ENCODE measurements at regions not wholly inside any gene's neighbourhood (a gene's known extent, or its start where the extent isn't known, plus 50 kb on each side); places are given as distances from the start of the nearest gene placed in this dataset.
A peak's percentile ranks its signal among the peaks of the same experiment; 100 is the strongest.

GRCh38 chr2:17303521-17303920, 214.7 kb downstream of the RAD51AP2 start:
- no peak for DNase-seq

GRCh38 chr2:17303054-17303453, 215.2 kb downstream of the RAD51AP2 start:
- DNase-seq = no peak

- DNase-seq = peak in 1 of 2 donors; percentile 20
These were observed 216.0 kb downstream of the RAD51AP2 start for GRCh38 chr2:17302281-17302680.

DNA sequence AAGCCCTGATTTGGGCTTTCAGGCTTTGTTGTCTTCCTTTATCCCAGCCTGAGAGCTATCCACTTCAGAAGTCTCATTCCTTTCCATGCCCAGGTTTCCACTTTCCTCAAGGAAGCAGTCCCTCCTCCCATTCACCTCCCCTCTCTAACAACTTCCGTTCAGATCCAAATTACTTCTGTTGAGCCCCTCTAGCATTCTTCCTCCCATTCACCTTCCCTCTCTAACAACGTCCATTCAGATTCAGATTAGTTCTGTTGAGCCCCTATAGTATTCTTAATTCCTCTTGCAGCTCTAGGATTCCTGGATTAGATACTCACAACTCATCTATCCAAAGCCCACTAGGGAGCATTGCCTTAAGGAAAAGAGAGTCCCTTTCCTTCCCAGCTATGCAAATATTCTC, 216.8 kb downstream of the RAD51AP2 start:
- DNase-seq = no peak

GRCh38 chr2:17299891-17300540, 218.2 kb downstream of the RAD51AP2 start:
- DNase-seq = no peak

DNA sequence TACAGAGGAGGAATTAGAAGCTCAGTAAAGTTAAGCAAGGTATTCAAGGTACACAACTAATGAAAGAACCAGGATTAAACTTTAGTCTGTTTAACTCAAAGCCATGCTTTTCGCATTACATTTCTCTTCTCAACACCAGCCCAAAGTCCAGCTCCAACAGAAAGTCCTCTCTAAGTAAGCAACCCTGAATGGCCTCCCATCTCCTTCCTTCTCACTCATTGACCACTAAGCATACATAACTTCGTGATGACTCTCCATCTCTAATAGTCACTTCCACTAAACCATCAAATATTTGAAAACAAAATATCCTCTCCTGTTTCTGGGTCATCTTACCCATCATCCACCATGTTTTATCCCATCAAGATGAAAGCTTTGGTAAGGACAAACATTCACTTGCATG, 219.8 kb downstream of the RAD51AP2 start:
- DNase-seq = no peak

DNA sequence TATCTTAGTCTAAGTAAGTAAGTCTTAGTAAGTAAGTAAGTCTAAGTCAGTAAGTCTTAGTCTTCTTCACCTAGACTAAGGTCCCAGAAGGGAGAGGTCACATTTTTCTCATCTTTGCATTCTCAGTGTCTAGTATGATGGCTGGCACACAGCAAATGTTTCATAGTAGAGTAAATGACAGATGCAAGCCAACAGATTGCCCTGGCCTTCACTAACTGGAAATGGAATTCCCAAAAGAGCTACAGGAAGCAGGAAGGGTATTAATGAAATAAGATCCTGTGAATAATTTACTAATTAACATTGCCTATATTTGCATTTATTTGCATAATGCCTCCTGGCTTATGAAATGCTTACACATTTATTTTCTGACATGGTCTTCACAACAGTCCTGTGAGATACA, 221.6 kb downstream of the RAD51AP2 start:
- no peak for DNase-seq

DNA sequence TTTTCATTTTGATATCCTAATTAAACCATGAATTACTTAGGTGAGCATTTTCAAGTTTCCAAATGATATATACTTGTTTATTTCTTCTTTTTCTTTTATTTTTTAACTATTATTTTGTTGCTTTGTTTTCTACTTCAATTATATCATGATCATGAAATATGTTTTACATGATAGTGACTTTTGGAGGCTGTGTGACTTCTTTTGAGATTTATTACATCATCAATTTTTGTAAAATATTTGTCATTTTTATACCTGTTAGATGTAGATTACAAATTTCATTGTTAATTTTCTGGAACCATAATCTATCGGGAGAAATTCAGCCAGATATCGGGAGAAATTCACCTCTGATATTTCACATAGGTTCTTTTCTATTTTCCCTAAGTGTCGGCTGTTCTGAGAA, 228.6 kb downstream of the RAD51AP2 start:
- no peak for DNase-seq

GRCh38 chr2:17287183-17287582, 231.1 kb downstream of the RAD51AP2 start:
- no peak for DNase-seq

- no peak for DNase-seq
These were observed 235.4 kb downstream of the RAD51AP2 start for GRCh38 chr2:17282826-17283225.

GRCh38 chr2:17282245-17282644, 236.0 kb downstream of the RAD51AP2 start:
- no peak for DNase-seq

- DNase-seq = no peak
These were observed 242.0 kb downstream of the RAD51AP2 start for GRCh38 chr2:17276220-17276619.

- DNase-seq = no peak
These were observed 245.4 kb downstream of the RAD51AP2 start for GRCh38 chr2:17272652-17273525.

DNA sequence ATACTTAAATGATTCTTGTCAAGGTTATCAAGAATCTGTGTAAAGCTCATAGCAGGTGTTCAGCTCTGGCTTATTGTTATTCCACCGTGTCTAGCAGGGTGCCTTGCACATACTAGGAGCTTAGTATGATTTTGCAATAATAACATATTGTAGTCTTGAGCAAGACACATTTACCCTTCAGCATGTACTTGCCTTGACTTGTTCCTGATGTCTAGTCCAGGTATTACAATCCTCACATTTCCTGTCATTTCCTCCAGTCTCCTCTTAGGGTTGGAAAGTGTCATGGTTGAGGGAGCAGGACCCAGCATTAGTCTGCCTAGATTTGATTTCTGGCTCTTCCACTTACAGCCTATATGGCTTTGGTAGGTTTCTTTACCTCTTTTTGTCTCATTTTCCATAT, 246.1 kb downstream of the RAD51AP2 start:
- DNase-seq = no peak

DNA sequence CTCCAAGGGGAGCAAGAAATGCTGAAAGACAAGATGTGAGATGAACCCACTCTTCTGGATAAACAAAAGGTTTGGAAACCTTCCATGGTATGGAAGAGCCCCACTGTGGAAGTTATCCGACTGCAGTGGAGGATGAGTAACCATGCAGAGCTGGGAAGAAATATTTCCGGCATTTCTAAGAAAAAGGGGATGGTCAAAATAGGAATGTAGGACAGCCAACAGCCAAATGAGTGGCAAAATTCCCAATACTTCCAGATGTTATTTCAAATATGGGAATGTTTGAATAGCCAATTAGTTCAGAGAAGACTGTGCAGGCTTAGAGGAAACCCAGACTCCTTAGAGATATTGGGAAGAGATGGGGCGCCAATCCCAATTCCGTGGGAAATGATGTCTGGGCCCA, 246.8 kb downstream of the RAD51AP2 start:
- no peak for DNase-seq

- DNase-seq = no peak
These were observed 247.3 kb downstream of the RAD51AP2 start for GRCh38 chr2:17270894-17271293.

DNA sequence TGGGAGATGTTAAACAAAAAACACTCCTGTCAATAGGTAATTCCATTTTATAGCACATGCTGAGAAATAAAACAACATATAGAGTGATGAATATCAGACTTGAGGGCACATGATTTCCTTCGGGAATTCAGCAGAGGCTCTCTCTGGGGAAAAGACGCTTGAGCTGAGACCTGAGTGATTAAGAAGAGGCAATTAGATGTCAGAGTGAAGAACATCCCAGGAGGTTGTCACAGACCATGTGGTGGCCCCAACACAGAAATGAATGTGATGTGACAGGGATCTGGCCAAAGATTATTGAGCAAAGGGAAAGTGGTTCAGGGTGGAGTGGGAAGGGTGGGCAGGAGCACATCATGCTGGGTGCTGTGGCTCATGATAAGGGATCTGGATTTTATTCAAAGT, 254.7 kb downstream of the RAD51AP2 start:
- no peak for DNase-seq

DNA sequence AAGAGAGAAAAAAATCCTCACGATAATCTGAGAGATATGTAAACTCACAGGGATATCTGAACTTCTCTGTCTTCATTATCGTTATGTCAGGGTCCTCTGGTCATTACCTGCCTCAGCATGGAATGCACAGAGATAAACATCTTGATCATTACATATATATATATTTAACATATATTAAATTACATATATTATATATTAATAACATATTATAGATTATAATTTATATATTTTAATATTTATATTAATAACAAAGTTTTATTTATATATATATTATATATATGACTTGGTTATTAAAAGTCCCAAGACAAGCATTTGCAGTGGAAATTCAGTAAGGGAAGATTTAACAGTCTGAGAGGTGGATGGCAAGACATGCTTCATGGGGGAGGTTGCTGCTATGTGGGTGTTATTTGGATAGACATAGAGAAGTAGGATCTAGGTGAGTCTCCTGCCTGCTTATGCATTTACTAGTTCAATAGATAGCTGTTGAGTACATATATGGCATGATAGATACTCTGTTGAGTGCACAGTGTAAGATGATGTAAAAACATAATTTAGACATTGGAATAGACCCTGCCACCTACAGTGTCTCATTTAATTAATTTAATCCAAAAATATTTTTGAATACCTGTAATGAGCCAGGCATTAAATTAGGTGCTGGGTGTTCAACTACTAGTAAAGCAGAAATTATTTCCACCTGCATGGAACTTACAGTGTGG, 255.2 kb downstream of the RAD51AP2 start:
- DNase-seq = no peak

GRCh38 chr2:17259613-17260012, 258.6 kb downstream of the RAD51AP2 start:
- DNase-seq = no peak

GRCh38 chr2:17258861-17259260, 259.4 kb downstream of the RAD51AP2 start:
- DNase-seq = no peak

DNA sequence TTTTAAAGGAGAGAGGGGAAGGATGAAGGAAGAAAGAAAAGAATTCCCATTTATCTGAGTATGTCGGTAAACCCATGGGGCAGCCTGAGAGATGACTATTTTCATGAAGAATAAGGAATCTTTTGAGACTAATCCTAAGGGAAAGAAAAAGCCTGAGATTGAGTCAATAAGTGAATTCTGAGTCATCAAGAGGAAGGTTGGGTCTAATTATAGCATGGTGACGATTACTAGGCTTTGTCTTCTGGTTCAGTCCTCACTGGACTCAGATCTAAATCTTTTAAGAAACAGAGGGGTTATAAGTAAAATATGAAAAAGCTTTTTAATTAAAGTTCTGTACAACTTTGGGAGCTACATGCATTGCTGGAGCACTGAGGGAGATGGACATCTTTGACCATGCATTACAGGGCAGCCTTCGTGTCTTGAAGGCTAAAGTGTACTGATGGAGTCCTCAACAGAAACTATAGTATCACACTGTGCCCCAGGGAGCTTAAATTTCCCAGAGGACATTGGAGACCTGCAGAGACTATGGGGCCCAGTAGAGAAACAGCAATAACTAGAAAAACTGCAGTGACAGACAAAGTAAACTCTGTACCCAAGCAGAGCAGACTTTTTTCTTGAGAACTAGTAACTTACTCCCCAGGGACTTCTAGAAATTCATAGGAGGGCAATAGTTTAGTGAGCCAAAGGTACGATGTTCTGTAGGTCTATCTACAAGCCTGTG, 260.9 kb downstream of the RAD51AP2 start:
- no peak for DNase-seq

DNA sequence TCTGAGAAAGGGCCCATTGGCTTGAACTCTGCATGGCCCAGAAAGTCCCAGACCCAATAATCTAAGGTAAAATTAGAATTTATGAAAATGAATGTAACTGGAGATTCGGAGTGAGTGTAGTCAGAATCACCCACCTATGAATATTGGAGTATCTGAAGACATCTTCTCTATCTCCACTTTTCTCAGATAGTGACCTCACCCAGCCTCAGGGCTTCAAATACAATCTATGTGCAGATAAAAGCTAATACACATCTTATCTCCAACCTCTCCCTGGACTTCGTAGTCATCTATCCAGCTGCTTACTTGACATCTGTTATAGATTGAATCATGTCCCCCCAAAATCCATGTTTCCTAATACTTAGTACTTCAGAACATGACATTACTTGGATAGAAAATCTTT, 263.2 kb downstream of the RAD51AP2 start:
- no peak for DNase-seq
